ENCODE measurements at regions not wholly inside any gene's neighbourhood (a gene's known extent, or its start where the extent isn't known, plus 50 kb on each side); places are given as distances from the start of the nearest gene placed in this dataset.

- no peak for TF ChIP-seq TCF4 (CRISPR knock-in tag; IDR thresholded peaks at IDR 0.05; ENCODE audit: borderline replicate concordance)
- TF ChIP-seq ZNF565 (CRISPR knock-in tag; conservative IDR thresholded peaks at IDR 0.05; ENCODE audit: low read depth): no peak
- no peak for TF ChIP-seq PPARA (CRISPR knock-in tag; IDR thresholded peaks at IDR 0.05; ENCODE audit: borderline replicate concordance)
- TF ChIP-seq SNAI2 (CRISPR knock-in tag; IDR thresholded peaks at IDR 0.05): no peak
- TF ChIP-seq CSRNP3 (CRISPR knock-in tag; IDR thresholded peaks at IDR 0.05): no peak
- no peak for TF ChIP-seq ARNTL (CRISPR knock-in tag; IDR thresholded peaks at IDR 0.05; ENCODE audit: borderline replicate concordance, low read depth)
- no peak for TF ChIP-seq OSR1 (CRISPR knock-in tag; IDR thresholded peaks at IDR 0.05)
- no peak for TF ChIP-seq ZFP3 (CRISPR knock-in tag; IDR thresholded peaks at IDR 0.05)
- TF ChIP-seq TSHZ2 (CRISPR knock-in tag; IDR thresholded peaks at IDR 0.05): no peak
- no peak for TF ChIP-seq TOX (CRISPR knock-in tag; IDR thresholded peaks at IDR 0.05; ENCODE audit: borderline replicate concordance)
- TF ChIP-seq CREB5 (CRISPR knock-in tag; IDR thresholded peaks at IDR 0.05; ENCODE audit: low read depth): no peak
- no peak for TF ChIP-seq ZNF70 (CRISPR knock-in tag; IDR thresholded peaks at IDR 0.05)
- no peak for TF ChIP-seq POU6F1 (CRISPR knock-in tag; IDR thresholded peaks at IDR 0.05; ENCODE audit: borderline replicate concordance, low read depth)
- no peak for TF ChIP-seq ISL1 (CRISPR knock-in tag; IDR thresholded peaks at IDR 0.05)
- no peak for TF ChIP-seq ZC3H10 (CRISPR knock-in tag; IDR thresholded peaks at IDR 0.05)
- TF ChIP-seq ESRRG (CRISPR knock-in tag; IDR thresholded peaks at IDR 0.05): no peak
- no peak for TF ChIP-seq PATZ1 (CRISPR knock-in tag; IDR thresholded peaks at IDR 0.05; ENCODE audit: borderline replicate concordance)
- ATAC-seq: no peak
These were observed 276.0 kb downstream of the GPATCH2 start for GRCh38 chr1:217354895-217355294.

GRCh38 chr1:217348960-217349664 lies 281.8 kb downstream of the GPATCH2 start:
- ATAC-seq: no peak
- no peak for TF ChIP-seq ESRRG (CRISPR knock-in tag; IDR thresholded peaks at IDR 0.05)
- TF ChIP-seq RARB (CRISPR knock-in tag; IDR thresholded peaks at IDR 0.05): no peak
- no peak for TF ChIP-seq POU6F1 (CRISPR knock-in tag; IDR thresholded peaks at IDR 0.05; ENCODE audit: borderline replicate concordance, low read depth)
- no peak for TF ChIP-seq GLIS3 (CRISPR knock-in tag; IDR thresholded peaks at IDR 0.05)
- no peak for TF ChIP-seq ISL1 (CRISPR knock-in tag; IDR thresholded peaks at IDR 0.05)
- no peak for TF ChIP-seq OSR1 (CRISPR knock-in tag; IDR thresholded peaks at IDR 0.05)
- no peak for TF ChIP-seq ZNF70 (CRISPR knock-in tag; IDR thresholded peaks at IDR 0.05)
- TF ChIP-seq ZFP3 (CRISPR knock-in tag; IDR thresholded peaks at IDR 0.05): no peak
- TF ChIP-seq ZNF565 (CRISPR knock-in tag; conservative IDR thresholded peaks at IDR 0.05; ENCODE audit: low read depth): no peak
- TF ChIP-seq ARNTL (CRISPR knock-in tag; IDR thresholded peaks at IDR 0.05; ENCODE audit: borderline replicate concordance, low read depth): no peak
- TF ChIP-seq SNAI2 (CRISPR knock-in tag; IDR thresholded peaks at IDR 0.05): no peak
- no peak for TF ChIP-seq ZC3H10 (CRISPR knock-in tag; IDR thresholded peaks at IDR 0.05)
- no peak for TF ChIP-seq CREB5 (CRISPR knock-in tag; IDR thresholded peaks at IDR 0.05; ENCODE audit: low read depth)
- no peak for TF ChIP-seq CSDC2 (CRISPR knock-in tag; IDR thresholded peaks at IDR 0.05)

Data from SK-N-SH treated with all-trans-retinoic acid at 6 μM for 48 hours (cell line).